K562 (cell line): ENCODE measurements at regions not wholly inside any gene's neighbourhood (a gene's known extent, or its start where the extent isn't known, plus 50 kb on each side); places are given as distances from the start of the nearest gene placed in this dataset.

Experiments used
- ATAC-seq: fragments of 200-7000 bp; cut with Tn5 transposase; 3 replicates; pipeline ENCODE4 v1.9.1; 2020; ENCODE audit warnings: moderate library complexity
- BruUV-seq: library from RNA; stranded (reverse); fragments of 400-500 nt; replicated peaks from 2 replicates; lab custom pipeline; 2021; lab: Mats Ljungman, UMichigan
- CTCF ChIA-PET: fragments of 300-600 bp; formaldehyde crosslinking; extraction: SDS; loops from one replicate; lab custom pipeline; 2021; ENCODE audit warnings: low intra/inter-chr PET ratio; lab: Yijun Ruan, JAX
- POLR2A ChIA-PET: fragments of 300-600, 350-650 bp; sonication (Branson Sonifier 250); formaldehyde crosslinking; extraction: SDS; loops from one replicate; lab custom pipeline; 2021; ENCODE audit warnings: antibody characterized with exemption, inconsistent platforms; lab: Yijun Ruan, JAX
- DNase-seq, 4 experiments: peaks; one replicate each; pipeline versions ENCODE4 v3.0.0 to v3.0.0-alpha.2; 2011 to 2018; ENCODE audit warnings: low spot score in 3 of 4, mixed read lengths in 3 of 4; ENCODE audit errors: extremely low read depth in 1 of 4
- FAIRE-seq: peaks from 2 replicates; lab custom pipeline; 2011; peaks lifted over from hg19 to GRCh38; lab: Jason Lieb, UNC
- H2AFZ ChIP-seq: 2 replicates; pipeline ENCODE4 v1.6.0; 2011; ENCODE audit warnings: low read depth, low read length, control low read depth, inconsistent platforms
- H3K27ac ChIP-seq: fragments of 200-600 bp; 3 replicates; pipeline ENCODE4 v1.8.0; 2011; ENCODE audit warnings: low read depth, mild to moderate bottlenecking, control low read depth, inconsistent platforms, low read length, moderate library complexity, mixed read lengths; ENCODE audit errors: extremely low read depth
- H3K27me3 ChIP-seq, 2 experiments: fragments of 300-600 bp in 1 of 2; 2 replicates in 1 of 2; 3 replicates in 1 of 2; pipeline versions ENCODE4 v1.6.0 to v1.8.0; 2011; ENCODE audit warnings: inconsistent platforms in 2 of 2, low read length in 2 of 2, mild to moderate bottlenecking in 1 of 2, mixed read lengths in 1 of 2, moderate library complexity in 1 of 2; ENCODE audit not compliant: control insufficient read depth in 2 of 2, insufficient read depth in 2 of 2
- H3K36me3 ChIP-seq: fragments of 300-600 bp; 3 replicates; pipeline ENCODE4 v1.8.0; 2011; ENCODE audit warnings: mild to moderate bottlenecking, low read length, inconsistent platforms; ENCODE audit not compliant: control insufficient read depth, insufficient read depth
- H3K4me1 ChIP-seq, 2 experiments: fragments of 200-600 bp in 1 of 2; replicated peaks in 1 of 2; 2 replicates in 1 of 2; 3 replicates in 1 of 2; pipeline versions ENCODE4 v1.5.1 to v1.8.0; 2011; ENCODE audit warnings: inconsistent platforms in 2 of 2, low read length in 2 of 2, mild to moderate bottlenecking in 1 of 2, mixed read lengths in 1 of 2, moderate library complexity in 1 of 2; ENCODE audit not compliant: control insufficient read depth in 2 of 2, insufficient read depth in 2 of 2
- H3K4me2 ChIP-seq: 2 replicates; pipeline ENCODE4 v1.6.1; 2011; ENCODE audit warnings: low read length, control low read depth, inconsistent platforms, mixed read lengths; ENCODE audit not compliant: insufficient read depth
- H3K4me3 ChIP-seq: fragments of 200-600 bp; sonication (generic), shearing (Covaris generic); 2 replicates; pipeline ENCODE4 v1.5.1; 2016; ENCODE audit warnings: control low read depth, inconsistent platforms
- H3K79me2 ChIP-seq: fragments of 200-600 bp; 3 replicates; pipeline ENCODE4 v1.8.0; 2011; ENCODE audit warnings: low read length, inconsistent platforms; ENCODE audit not compliant: control insufficient read depth, insufficient read depth
- H3K9ac ChIP-seq, 2 experiments: 2 replicates each; pipeline versions ENCODE4 v1.6.0 to v1.6.1; 2011; ENCODE audit warnings: low read depth in 2 of 2, low read length in 2 of 2, control low read depth in 1 of 2, inconsistent platforms in 1 of 2, mild to moderate bottlenecking in 1 of 2, mixed read lengths in 1 of 2; ENCODE audit not compliant: insufficient read depth in 1 of 2
- H3K9me1 ChIP-seq: one replicate; pipeline ENCODE4 v1.6.0; 2011; ENCODE audit warnings: inconsistent platforms, mild to moderate bottlenecking, low read length, moderate library complexity; ENCODE audit not compliant: control insufficient read depth, insufficient read depth
- H3K9me3 ChIP-seq: replicated peaks from 2 replicates; pipeline ENCODE4 v1.5.1; 2011; ENCODE audit warnings: low read depth, low read length, inconsistent platforms; ENCODE audit not compliant: control insufficient read depth, insufficient read depth
- H4K20me1 ChIP-seq: replicated peaks from 2 replicates; pipeline ENCODE4 v1.6.1; 2011; ENCODE audit warnings: low read length, inconsistent platforms, mixed read lengths; ENCODE audit not compliant: control insufficient read depth, insufficient read depth
- CC2D1A ChIP-seq: fragments of 450-650 bp; IDR thresholded peaks from 2 replicates; pipeline ENCODE4 v1.6.1; 2017; ENCODE audit warnings: mild to moderate bottlenecking
- CEBPG ChIP-seq, 3 experiments: fragments of 200-800 bp in 1 of 3; sonication (Bioruptor generic) in 1 of 3; sonication (generic) in 1 of 3; formaldehyde crosslinking in 1 of 3; IDR thresholded peaks in 2 of 3; conservative IDR thresholded peaks in 1 of 3; 2 replicates each; pipeline versions ENCODE4 v1.6.1 to v1.8.0; 2016 to 2022; ENCODE audit warnings: missing compliant biosample characterization in 2 of 3, missing genetic modification characterization in 2 of 3, mild to moderate bottlenecking in 1 of 3, missing genetic modification reagents in 1 of 3
- CXXC5 ChIP-seq: fragments of 250-450 bp; sonication (Bioruptor Pico); IDR thresholded peaks from 2 replicates; pipeline ENCODE4 v1.8.0; 2022; ENCODE audit warnings: inconsistent platforms, mild to moderate bottlenecking, moderate library complexity
- EHMT2 ChIP-seq: fragments of 450-650 bp; IDR thresholded peaks from 2 replicates; pipeline ENCODE4 v1.6.1; 2018; ENCODE audit warnings: antibody characterized with exemption
- ELF4 ChIP-seq: fragments of 450-650 bp; formaldehyde crosslinking; IDR thresholded peaks from 2 replicates; pipeline ENCODE4 v1.4.0; 2022; ENCODE audit warnings: missing genetic modification characterization
- HCFC1 ChIP-seq: IDR thresholded peaks from 2 replicates; pipeline ENCODE4 v1.6.1; 2012; ENCODE audit warnings: low read depth, low read length, improper control_type of control experiment
- HNRNPK ChIP-seq: fragments of 200-400 bp; formaldehyde crosslinking; IDR thresholded peaks from one replicate; pipeline ENCODE4 v1.6.1; 2018; ENCODE audit warnings: mild to moderate bottlenecking, low read depth, low read length; ENCODE audit not compliant: poor library complexity, severe bottlenecking
- MTA1 ChIP-seq: fragments of 450-650 bp; IDR thresholded peaks from 2 replicates; pipeline ENCODE4 v1.6.1; 2017; ENCODE audit warnings: borderline replicate concordance
- NUFIP1 ChIP-seq: fragments of 450-650 bp; IDR thresholded peaks from 2 replicates; pipeline ENCODE4 v1.6.1; 2018; ENCODE audit not compliant: partially characterized antibody
- STAG1 ChIP-seq: sonication (generic); formaldehyde crosslinking; IDR thresholded peaks from 2 replicates; pipeline ENCODE4 v1.5.0; 2020; ENCODE audit warnings: missing genetic modification reagents, borderline replicate concordance
- SUPT5H ChIP-seq: fragments of 450-650 bp; IDR thresholded peaks from 2 replicates; pipeline ENCODE4 v1.6.1; 2016
- WGBS: fragments of 100-300 bp; shearing (Covaris generic); methylation state at CpG from one replicate; pipeline ENCODE4 v1.1.6; 2016; ENCODE audit warnings: low coverage, mixed read lengths; ENCODE audit not compliant: insufficient coverage; ENCODE audit errors: missing lambda C conversion rate; 5-methylcytosine and 5-hydroxymethylcytosine counted together
- in situ Hi-C: fragments of 300-500 bp; cut with MboI; formaldehyde crosslinking; loops from 4 replicates; pipeline ENCODE4 v1.15.0; 2018; ENCODE audit warnings: inconsistent platforms, mixed read lengths
- intact Hi-C: fragments of 100-400 bp; cut with micrococcal nuclease; formaldehyde crosslinking; loops from 2 replicates; pipeline ENCODE4 v1.14.2; 2022
- TF ChIP-seq, protein P1 (sequence below): fragments of 250-450 bp; sonication (Bioruptor Pico); IDR thresholded peaks from 2 replicates; pipeline ENCODE4 v1.9.0; 2021; ENCODE audit warnings: mild to moderate bottlenecking, inconsistent platforms
- TF ChIP-seq, protein P2 (sequence below), 2 experiments: fragments of 200-800 bp in 1 of 2; sonication (Bioruptor generic) in 1 of 2; sonication (generic) in 1 of 2; formaldehyde crosslinking in 1 of 2; IDR thresholded peaks in 1 of 2; conservative IDR thresholded peaks in 1 of 2; 2 replicates each; pipeline versions ENCODE4 v1.5.0 to v1.6.1; 2016 to 2020; ENCODE audit warnings: missing compliant biosample characterization in 1 of 2, missing genetic modification characterization in 1 of 2, missing genetic modification reagents in 1 of 2

DNA sequence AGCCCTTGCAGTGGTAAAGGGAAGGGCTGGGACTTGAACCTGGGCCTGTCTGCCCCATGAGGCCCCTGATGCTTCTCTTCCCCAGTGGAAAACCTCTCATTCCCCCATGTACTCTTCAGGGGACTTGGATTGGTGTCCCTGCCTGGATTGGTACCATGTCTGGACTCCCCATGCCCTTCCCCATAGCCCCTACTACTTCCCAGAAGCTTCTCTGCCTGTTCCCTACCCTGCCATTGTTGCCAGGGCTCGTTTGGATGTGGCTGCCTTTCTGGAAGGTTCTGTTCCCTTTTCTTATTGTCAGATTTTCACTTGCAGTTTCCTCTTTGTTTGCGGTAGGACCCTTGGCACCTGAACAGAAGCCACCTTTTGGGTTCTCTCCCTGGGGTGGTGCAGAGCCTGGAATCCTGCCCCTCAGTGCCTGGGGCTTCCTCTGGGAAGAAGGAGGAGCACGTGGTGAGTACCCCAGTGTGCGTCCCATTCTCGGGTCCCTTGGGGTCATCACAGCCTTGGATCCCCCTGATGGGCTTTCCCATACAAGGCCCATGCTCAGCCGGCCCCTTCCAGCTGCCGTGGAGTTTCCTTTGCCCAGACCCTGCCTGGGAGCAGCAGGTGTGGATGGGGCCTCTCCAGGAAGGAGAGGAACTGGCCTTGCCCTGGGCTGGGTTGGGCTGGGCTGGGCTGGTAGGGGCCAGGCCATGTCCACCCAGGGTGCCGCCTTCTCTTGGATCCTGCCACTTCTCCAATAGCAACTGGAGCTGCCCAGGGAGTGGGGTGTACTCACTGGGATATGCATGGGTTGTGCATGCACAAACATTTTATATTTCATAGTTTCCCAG is 281.1 kb downstream of the PTPRU start:
- FAIRE-seq, result no peak
- no TSS peak for BruUV-seq
- Histone ChIP-seq H3K4me1 (no peaks in the 10 kb centered on the region), H3K79me2 (no peaks in the 10 kb centered on the region), H3K9me3 (no peaks in the 10 kb centered on the region), H3K36me3 (no peaks in the 10 kb centered on the region), H3K27me3 (peaks cover 0 to 7% of the 10 kb centered on the region in 2 experiments; a peak in 1 of 5 replicates), H3K4me2 (no peak overlapping the region), H4K20me1 (no peaks in the 10 kb centered on the region)
- no peak for DNase-seq
- CTCF ChIA-PET, result no interaction called here
- WGBS, result 0% methylated on average over 8 of the region's 8 CpGs
- in situ Hi-C loops, result no loop called here
- ATAC-seq, result no peak
- TF ChIP-seq HCFC1, result no peak
- TF ChIP-seq, protein P1, sequence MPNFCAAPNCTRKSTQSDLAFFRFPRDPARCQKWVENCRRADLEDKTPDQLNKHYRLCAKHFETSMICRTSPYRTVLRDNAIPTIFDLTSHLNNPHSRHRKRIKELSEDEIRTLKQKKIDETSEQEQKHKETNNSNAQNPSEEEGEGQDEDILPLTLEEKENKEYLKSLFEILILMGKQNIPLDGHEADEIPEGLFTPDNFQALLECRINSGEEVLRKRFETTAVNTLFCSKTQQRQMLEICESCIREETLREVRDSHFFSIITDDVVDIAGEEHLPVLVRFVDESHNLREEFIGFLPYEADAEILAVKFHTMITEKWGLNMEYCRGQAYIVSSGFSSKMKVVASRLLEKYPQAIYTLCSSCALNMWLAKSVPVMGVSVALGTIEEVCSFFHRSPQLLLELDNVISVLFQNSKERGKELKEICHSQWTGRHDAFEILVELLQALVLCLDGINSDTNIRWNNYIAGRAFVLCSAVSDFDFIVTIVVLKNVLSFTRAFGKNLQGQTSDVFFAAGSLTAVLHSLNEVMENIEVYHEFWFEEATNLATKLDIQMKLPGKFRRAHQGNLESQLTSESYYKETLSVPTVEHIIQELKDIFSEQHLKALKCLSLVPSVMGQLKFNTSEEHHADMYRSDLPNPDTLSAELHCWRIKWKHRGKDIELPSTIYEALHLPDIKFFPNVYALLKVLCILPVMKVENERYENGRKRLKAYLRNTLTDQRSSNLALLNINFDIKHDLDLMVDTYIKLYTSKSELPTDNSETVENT (CRISPR knock-in tag), result no peak
- TF ChIP-seq, protein P2, sequence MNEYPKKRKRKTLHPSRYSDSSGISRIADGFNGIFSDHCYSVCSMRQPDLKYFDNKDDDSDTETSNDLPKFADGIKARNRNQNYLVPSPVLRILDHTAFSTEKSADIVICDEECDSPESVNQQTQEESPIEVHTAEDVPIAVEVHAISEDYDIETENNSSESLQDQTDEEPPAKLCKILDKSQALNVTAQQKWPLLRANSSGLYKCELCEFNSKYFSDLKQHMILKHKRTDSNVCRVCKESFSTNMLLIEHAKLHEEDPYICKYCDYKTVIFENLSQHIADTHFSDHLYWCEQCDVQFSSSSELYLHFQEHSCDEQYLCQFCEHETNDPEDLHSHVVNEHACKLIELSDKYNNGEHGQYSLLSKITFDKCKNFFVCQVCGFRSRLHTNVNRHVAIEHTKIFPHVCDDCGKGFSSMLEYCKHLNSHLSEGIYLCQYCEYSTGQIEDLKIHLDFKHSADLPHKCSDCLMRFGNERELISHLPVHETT (CRISPR knock-in tag; conservative IDR thresholded peaks at IDR 0.05 in 1 of 2, IDR thresholded peaks at IDR 0.05 in 1 of 2), result no peak
- TF ChIP-seq CEBPG (CRISPR knock-in tag; IDR thresholded peaks at IDR 0.05), result no peak
- TF ChIP-seq CEBPG (tag; conservative IDR thresholded peaks at IDR 0.05 in 1 of 2, IDR thresholded peaks at IDR 0.05 in 1 of 2), result no peak
- no peak for TF ChIP-seq NUFIP1
- TF ChIP-seq SUPT5H, result no peak
- TF ChIP-seq HNRNPK, result no peak
- TF ChIP-seq CXXC5 (CRISPR knock-in tag), result no peak
- no peak for TF ChIP-seq EHMT2
- no peak for TF ChIP-seq ELF4
- TF ChIP-seq MTA1, result no peak
- no peak for TF ChIP-seq CC2D1A
- no peak for TF ChIP-seq STAG1 (CRISPR knock-in tag)
- TF ChIP-seq, all 486 proteins: peak for 0
- Histone ChIP-seq H3K4me3 (no peak overlapping the region), H3K27ac (no peak overlapping the region), H2AFZ (no peak overlapping the region), H3K9me1 (no peaks in the 10 kb centered on the region), H3K9ac (no peak overlapping the region)
- POLR2A ChIA-PET, result interaction anchor here (0.8 kb wide), 1 partner anchor 285 kb away, joined by 3 read pairs; no protein-coding TSS in a partner anchor
- intact Hi-C loops, result loop anchor here (10.0 kb wide), 1 partner anchor 1187 kb away; no protein-coding TSS in a partner anchor
